Hindlimb muscle (tissue), 1 donor: ENCODE measurements at regions not wholly inside any gene's neighbourhood (a gene's known extent, or its start where the extent isn't known, plus 50 kb on each side); places are given as distances from the start of the nearest gene placed in this dataset.
"Not testable (repeated sequence)": the region's sequence is repeated elsewhere in the genome, so short reads cannot be mapped to it uniquely, and the experiment has no call there.

Experiments used
- DNase-seq: peaks from one replicate; pipeline ENCODE4 v3.0.0-alpha.2; 2013

DNA sequence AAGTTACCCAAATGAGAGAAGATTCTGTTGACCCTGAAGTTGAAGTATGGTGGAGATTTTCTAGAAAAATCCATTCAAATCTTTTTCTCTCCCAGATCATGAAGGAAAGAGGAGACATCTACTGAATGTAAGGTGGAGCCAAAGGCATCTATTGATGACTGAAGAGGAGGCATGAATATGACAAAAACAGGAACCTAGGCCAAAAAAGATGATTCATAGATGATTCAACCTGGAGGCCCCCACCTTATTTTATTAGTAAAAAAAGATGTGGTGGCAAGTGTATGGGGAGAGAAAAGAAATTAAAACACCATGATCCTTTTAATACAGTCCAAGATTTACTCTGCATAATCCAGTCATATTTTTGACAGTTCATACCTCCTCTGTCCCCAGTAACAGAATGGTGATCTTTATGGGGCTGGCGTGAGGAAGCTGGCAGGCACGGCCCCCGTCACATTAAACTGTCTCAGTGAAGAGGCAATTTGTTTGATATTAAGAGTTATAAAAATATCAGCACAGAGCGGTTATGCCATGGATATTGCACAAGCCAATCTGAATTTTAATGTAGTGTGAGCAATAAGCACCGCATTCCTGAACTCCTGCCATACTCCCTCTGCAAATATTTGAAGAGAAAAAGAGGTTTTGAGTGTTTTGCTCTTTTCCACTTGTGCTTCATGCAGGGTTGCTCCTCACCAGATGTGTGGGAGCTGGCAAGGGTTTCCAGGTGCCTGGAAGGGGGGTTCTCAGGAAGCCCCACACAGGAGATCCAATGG lies 94.4 kb downstream of the TRIM43 start:
- not testable (repeated sequence) for DNase-seq

DNA sequence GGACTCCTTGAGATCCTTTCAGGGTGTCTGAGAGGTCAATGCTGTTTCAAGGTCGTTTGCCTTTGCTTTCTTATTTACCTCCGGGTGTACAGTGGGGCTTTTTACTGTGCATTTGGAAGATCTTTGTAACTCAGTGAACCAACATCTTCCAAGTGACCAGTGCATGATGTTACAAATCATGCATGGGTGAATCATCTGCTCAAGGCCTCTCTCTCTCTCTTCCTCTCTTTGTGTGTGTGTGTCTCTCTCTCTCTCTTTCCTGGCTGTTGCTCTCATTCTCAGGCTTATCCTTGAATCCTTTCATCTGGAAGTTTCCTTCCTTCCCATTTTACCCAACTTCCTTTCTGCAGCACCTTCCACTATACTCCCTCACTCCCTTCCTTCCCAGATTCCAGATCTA lies 96.1 kb downstream of the TRIM43 start:
- DNase-seq: not testable (repeated sequence)

DNA sequence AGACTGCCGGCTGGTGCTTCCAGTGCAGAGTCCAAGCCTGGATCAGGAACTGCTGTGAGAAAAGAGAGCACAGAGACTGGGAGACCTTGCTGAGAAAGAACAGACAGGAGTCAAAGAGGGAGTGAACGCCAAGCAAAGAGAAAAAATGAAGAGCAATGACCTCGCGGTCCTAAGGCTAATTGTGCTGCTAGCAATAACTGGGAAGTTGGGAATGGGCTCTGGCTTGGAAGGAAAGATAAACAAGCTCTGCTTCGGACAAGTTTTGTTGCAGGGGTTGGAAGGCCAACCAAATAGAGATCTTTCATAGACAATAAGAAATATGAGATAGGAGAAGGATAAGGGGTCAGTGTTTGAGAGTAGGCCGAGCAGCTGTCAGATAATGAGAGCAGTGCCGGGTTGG lies 99.4 kb downstream of the TRIM43 start:
- not testable (repeated sequence) for DNase-seq

DNA sequence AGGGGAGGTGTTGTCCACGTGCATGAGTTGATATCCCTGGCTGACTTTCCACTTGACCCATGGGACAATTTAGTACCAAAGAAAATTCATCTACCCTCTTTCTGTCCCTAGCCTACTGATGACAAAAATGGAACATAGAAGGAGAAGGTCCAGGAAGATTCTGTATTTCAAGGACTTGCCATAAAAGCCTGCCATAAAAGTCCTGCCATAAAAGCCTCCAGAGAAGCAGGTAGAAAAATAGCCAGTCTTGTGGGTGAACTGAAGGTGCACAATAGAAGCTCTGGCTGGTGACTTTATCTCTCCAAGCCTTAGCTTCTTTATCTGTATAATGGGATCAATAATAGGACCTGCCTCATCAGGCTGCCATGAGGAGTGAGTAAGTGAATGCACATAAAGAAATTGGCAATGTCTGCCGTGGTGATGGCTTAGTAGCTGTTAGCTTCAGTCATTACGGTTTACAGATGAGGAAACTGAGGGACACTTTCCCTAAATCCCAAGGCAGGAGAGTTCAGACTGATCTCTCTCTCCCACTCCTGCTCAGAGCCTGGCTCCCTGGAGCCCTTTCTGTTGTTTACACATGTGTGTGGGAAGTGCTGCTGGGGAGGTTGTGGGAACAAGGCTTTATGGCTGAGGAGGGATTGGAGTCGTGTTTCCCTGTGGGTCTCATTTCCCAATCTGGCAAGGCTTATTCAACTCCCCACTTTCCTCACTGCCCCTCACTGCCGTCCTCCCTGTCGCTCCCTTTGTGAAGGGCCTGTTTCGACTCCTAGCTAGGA lies 101.5 kb downstream of the TRIM43 start:
- not testable (repeated sequence) for DNase-seq

DNA sequence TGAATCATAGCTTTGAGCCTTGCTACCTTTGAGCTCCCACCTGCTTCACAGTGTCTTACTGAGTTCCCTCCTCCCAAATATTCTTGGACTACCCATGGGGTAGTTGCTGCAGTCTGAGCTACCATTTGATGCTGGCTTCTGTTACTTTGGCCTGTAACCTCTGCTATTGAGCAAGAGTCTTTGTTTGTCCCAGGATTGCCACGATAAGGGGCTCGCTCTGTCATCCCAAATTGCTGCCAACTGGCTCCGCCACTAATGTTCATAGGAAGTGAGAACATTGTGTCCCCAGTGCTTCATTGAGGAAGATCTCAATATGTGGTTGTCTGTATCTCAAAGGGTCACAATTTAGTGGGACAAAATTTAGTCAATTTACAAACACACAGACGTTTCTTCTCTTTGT lies 103.8 kb downstream of the TRIM43 start:
- DNase-seq: no peak

DNA sequence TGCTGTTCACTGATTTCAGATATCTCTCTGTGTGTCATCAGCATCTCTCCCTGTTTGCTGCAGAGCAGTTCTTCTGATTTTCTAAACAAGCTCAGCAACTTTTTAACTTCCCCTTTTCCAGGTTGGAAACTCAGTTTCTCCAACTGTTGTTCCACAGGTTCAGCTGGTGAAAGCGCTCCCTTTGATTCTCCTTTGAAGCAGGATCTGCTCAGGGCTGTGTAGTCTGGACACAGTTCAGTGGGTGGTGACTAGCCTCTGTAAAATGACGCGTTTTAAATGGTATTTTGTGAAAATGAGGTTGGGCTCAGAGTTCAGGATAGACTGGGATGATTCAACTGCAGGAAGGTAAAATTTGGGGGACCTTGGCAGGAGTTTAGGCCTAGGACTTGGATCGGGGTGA lies 106.3 kb downstream of the TRIM43 start:
- no peak for DNase-seq

DNA sequence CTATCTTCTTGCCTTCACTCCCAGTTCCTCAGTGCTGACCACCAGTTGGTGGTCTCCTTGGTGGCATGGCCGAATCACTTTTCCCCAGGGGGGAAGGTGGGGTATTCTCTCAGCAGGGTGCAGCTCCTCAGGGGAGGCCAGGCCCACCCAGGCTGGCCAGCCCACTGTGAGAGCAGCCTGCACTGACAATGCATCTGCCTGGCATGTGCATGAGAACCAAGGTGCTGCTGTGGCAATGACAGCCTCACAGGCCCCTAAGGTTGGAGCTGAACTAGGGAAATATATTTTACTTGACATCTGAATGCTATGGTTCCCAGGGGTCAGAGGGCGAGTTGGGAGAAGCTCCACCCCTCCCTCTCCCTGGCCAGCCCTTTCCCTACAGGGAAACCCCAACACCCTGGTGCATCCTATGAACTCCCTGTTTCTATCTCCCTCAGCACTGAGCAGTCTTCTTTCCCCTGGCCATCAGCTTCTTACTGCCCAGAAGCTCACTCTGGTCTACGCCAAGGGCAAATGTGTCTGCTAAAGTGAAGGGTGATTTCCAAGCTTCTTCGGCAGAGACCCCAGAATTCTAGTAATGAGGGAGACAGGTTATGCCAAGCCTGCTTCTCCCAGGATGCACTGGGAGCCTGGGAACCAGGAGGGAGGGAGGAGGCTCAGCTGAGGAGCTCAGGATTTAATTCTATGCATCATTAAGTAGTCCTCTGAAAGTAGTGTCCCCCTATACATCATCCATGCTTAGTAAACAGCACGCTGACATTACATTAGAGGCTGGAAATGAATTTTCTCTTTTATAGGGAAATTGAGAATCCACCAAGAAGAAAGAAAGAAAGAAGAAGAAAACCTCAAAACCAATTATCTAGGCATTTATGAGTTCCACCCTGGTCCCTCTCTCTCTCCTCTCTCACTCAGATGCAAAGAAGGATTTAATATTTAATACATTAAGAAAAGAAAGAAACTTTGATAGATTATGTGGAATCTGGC lies 107.7 kb downstream of the TRIM43 start:
- not testable (repeated sequence) for DNase-seq

- DNase-seq: no peak
Observed at GRCh38 chr2:95700519-95700918, 108.7 kb downstream of the TRIM43 start.

GRCh38 chr2:95702471-95702870 lies 110.7 kb downstream of the TRIM43 start:
- DNase-seq: no peak

DNA sequence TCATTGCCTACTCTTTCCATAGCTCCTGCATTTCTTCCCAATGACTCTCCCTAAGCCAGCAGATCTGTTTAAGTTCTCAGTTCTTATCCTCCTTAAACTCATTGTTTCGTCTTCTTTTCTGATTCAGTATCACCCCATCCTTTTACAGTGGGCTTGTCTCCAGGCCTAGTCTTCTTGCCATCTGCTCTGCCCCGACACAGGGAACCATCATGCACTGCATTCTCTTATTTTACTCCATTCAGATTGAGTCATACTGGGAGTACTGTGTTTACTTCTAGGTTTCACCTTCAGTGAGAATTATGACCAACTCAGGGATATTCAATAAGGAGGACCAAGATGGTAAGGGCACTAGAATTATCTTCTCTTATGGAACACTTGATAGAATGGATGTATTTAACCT lies 115.4 kb downstream of the TRIM43 start:
- not testable (repeated sequence) for DNase-seq

GRCh38 chr2:95707837-95708236 lies 116.0 kb downstream of the TRIM43 start:
- no peak for DNase-seq

DNA sequence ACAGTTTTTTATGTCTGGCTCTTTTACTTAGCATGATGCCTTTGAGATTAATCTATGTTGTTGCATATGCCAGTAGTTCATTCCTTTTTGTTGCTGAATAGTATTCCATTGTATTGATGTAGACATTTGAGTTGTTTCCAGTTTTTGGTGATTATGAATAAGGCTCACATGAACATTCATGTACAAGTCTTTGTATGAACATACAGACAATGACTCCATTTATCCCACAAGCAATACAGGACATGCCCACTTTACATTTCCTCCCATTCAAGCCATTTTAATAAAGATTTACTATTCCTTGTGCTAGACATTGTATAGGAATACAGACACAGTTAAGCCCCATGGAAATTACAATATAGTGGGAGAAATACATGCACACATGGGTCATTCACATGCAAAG lies 118.0 kb downstream of the TRIM43 start:
- no peak for DNase-seq

- not testable (repeated sequence) for DNase-seq
Observed at GRCh38 chr2:95713470-95714177, 121.8 kb downstream of the TRIM43 start.

- DNase-seq: not testable (repeated sequence)
Observed at GRCh38 chr2:95714398-95714797, 122.6 kb downstream of the TRIM43 start.

DNA sequence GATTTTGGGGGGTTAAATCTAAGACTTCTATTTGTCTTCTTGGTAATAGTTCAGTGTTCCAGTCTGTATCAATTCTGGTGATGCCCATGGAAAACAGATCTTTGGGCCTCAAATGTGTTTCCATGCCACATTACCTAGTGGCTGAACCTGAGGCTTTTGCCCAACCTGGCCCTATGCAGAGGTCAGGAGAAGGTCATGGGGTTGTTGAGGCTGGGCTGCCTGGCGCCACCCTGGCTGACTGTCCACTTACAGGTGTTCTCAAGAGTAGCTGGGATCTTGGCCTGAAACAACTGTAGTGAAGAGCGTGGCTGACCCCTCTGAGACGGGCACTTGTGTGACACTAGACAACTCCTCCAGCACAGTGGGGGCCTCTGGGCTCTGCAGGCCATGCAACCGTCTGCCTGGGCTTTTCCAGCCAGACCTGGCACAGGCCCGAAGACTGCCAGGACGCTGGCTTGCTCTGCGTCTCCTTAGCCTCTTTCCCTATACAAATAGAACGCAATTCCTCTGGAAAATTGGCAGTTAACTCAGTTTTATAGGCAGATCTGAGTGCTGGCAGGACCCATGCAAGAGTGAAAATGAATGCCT lies 127.8 kb downstream of the TRIM43 start:
- no peak for DNase-seq

- no peak for DNase-seq
Observed at GRCh38 chr2:95721726-95722125, 129.9 kb downstream of the TRIM43 start.

GRCh38 chr2:95722131-95722697 lies 130.4 kb downstream of the TRIM43 start:
- DNase-seq: no peak

- DNase-seq: not testable (repeated sequence)
Observed at GRCh38 chr2:95723627-95724210, 131.9 kb downstream of the TRIM43 start.

GRCh38 chr2:95725191-95725590 lies 133.4 kb downstream of the TRIM43 start:
- not testable (repeated sequence) for DNase-seq

DNA sequence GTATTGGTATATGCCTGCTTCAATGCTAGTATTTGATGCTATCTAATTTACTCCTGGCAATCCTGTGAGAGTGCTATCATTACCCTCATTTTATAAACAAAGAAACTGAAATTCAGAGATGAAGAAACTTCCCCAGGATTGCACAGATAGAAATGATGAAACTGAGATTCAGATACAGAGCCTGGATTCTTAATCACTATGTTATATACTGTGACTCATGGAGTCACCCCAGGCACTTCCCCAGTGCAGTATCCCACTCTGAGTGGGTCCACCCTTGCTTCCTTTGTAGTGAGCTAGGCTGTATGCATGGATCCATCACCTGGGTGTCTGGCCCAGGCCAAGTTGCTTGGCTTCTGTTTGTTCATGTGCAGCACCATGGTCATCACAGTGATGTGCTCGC lies 133.9 kb downstream of the TRIM43 start:
- DNase-seq: not testable (repeated sequence)

DNA sequence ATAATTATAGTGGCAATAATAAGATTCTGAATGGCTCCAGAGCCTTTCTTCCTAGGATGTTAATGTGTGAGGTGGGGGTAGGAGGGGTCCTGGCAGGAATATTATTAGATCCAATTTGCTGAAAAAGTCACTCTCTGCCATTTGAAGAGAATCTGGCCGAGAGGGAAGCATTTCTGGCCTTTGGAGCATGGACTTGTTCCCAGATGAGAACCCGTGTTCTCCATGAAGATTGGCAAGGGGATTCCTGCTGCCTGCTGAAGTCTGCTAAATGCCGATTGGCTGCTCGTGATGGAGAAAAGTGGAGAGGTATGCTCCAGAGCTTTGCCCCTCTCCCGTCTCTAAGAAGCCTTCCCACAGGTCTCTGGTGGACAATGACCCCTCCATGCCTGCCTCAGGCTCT lies 135.6 kb downstream of the TRIM43 start:
- not testable (repeated sequence) for DNase-seq
